IPS DF 4.7 (cell line): ENCODE measurements at regions not wholly inside any gene's neighbourhood (a gene's known extent, or its start where the extent isn't known, plus 50 kb on each side); places are given as distances from the start of the nearest gene placed in this dataset.

ENCODE experiments used
- DNase-seq: peaks from one replicate; pipeline ENCODE4 v3.0.0-alpha.2; 2013; ENCODE audit warnings: low spot score; ENCODE audit errors: extremely low read depth

- no peak for DNase-seq
Measured at GRCh38 chr5:74100268-74100665, 474.3 kb downstream of the ARHGEF28 start.

- DNase-seq, result no peak
Measured at GRCh38 chr5:74099538-74100267, 473.7 kb downstream of the ARHGEF28 start.

GRCh38 chr5:74098941-74099340 is 472.9 kb downstream of the ARHGEF28 start:
- DNase-seq, result no peak

GRCh38 chr5:74098456-74098855 is 472.5 kb downstream of the ARHGEF28 start:
- DNase-seq, result no peak

- no peak for DNase-seq
Measured at GRCh38 chr5:74096325-74096724, 470.3 kb downstream of the ARHGEF28 start.

- DNase-seq, result no peak
Measured at GRCh38 chr5:74095871-74096270, 469.9 kb downstream of the ARHGEF28 start.

DNA sequence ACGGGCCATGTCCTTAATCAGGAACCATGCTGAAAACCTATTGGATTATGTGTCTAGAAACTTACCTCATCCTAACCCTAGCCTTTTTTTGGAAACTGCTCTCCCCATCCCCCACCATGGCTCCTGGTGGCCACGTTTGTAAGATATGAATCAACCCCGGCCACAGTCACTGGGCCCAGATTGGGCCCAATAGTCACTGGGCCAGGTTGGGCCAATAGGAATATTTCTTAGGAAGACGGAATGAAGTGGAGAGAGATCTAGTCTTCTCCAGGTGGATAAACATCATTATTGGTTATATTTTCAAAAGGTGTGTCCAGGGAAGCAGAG is 468.7 kb downstream of the ARHGEF28 start:
- DNase-seq, result no peak

GRCh38 chr5:74094096-74094781 is 468.2 kb downstream of the ARHGEF28 start:
- DNase-seq, result no peak

- no peak for DNase-seq
Measured at GRCh38 chr5:74093561-74093960, 467.6 kb downstream of the ARHGEF28 start.

GRCh38 chr5:74092766-74093165 is 466.8 kb downstream of the ARHGEF28 start:
- no peak for DNase-seq

GRCh38 chr5:74085782-74086181 is 459.8 kb downstream of the ARHGEF28 start:
- no peak for DNase-seq

DNA sequence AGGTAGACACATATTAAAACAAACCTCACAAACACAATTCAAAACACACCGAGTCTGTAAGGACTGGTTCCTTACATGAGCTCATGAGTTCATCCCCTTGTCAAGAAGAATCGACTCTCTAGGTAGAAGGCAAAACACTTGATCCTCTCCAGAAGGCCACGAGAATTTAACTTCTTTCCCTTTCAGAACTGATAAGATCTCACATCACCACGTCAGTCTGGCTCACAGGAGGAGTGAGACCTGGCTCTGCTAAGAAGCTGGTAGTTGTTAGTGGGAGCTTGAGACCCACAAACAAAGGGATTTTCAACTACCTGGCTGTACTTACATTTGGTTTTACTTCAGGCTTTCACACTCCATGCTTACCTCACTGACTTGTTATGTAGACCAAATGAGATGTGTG is 459.2 kb downstream of the ARHGEF28 start:
- DNase-seq, result no peak

GRCh38 chr5:74083096-74083791 is 457.2 kb downstream of the ARHGEF28 start:
- DNase-seq, result no peak

DNA sequence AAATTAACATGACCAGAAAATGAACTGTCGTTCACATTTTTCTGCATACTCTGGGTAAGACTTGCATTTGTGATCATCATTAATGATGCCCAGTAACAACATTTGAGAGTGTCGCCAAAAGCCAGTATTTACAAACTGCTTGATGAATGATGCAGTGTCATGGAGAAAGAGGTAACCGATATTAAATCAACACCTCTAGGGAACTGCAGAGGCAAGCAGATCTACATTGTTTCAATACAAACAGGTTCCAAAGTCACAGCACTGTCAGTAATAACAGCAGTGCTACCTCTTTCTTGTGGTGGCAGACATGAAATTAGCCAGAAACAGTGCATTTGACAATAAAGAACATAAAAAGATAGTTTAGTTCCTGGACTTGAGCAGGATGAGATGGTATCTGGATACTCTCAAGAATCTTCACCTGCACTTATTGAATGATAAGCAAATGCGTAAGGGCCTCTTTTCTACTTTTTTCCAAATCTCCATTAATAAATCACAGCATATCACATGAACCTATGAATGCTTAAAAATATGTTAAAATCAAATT is 456.6 kb downstream of the ARHGEF28 start:
- no peak for DNase-seq

- no peak for DNase-seq
Measured at GRCh38 chr5:74081126-74081525, 455.1 kb downstream of the ARHGEF28 start.

DNA sequence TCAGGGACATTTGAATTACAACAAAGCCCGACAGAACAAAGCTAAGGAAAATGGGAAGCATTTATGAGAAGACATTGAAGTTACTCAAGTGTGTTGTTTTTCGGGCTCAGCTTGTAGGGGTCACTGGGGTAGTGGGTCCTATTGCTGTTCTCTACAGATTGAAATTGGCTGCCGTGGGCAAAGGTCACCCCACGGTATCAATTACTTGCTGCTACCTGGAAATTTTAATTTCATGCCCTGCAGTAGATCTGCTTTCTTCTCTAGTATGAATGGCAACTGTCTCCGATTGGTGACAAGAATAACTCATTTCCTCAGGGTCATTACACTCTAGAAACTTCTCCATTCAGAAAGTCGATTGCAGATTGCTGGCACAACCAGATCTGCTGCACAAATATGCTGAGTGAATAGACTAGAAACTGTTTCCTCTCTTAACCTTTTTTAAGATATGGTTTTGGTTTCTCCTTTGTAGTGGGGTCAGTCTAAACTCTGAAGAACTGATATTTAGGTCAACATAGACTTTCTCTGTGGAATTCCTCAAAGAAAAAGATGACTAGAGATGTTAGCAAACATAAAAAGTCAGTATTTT is 454.1 kb downstream of the ARHGEF28 start:
- DNase-seq, result no peak

GRCh38 chr5:74075501-74076484 is 449.8 kb downstream of the ARHGEF28 start:
- DNase-seq, result no peak

DNA sequence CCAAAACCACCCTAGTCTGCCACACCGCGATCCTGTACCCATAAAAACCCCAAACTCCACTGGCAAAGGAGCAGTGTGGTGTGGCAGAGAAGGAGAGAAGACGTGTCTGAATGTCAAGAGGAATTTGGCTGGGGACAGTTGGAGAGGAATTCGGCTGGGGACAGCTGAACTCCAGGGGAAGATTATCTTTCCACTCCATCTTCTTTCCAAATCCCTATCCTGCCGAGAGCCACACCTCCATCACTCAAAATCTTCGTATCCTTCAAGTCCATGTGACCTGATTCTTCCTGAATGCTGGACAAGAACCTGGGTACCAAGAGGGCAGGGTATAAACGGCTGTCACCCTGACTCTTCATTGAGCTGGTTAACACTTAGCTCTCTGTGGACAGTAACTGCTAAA is 448.1 kb downstream of the ARHGEF28 start:
- no peak for DNase-seq

DNA sequence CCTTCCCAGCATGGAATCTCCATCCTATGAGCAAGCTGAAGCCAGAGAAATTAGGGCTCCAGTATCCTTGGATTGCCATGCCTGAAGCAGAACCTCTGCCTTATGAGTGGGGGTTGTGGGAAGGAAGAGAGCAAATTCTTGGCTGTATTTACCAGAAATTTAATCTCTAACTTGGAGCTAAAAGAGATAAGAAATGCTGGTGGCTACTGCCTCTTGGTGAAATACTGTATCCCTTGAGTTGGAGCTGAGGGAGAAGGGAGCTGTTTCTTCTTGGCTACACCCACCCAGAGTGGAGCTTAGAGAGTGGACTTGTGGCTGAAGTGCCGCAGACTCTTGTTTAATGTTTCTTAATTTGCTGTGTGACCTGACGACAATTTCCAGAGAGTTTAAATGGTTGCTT is 447.3 kb downstream of the ARHGEF28 start:
- DNase-seq, result no peak

GRCh38 chr5:74072646-74073045 is 446.6 kb downstream of the ARHGEF28 start:
- no peak for DNase-seq

DNA sequence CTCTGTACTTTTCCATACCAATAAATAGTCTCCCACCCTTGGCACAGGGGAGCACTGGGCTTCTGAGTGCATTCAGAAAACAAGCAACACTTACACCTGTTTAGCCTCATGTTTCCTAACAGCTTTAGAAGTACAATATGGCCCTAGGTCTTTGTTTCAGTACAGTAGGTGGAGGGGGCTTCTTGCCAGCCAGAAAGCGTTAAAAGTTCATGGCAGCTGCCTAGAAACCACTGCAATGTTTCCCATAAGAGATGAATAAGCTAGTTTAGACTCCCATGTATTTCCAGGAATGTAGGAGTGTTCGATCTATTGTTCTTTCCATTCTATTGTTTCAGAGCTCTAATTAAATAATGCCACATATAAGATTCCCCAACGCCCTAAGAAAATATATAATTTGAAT is 444.8 kb downstream of the ARHGEF28 start:
- DNase-seq, result no peak
